NK-92 treated with Interleukin-12 subunit alpha and Interleukin-12 subunit beta, amount 100 ng/mL, for 24 hours (cell line): ENCODE measurements at regions not wholly inside any gene's neighbourhood (a gene's known extent, or its start where the extent isn't known, plus 50 kb on each side); places are given as distances from the start of the nearest gene placed in this dataset.

Experiments used
- DNase-seq: peaks from one replicate; lab custom pipeline; 2025; lab: John Stamatoyannopoulos, UW

- no peak for DNase-seq
Observed at GRCh38 chr20:59376109-59376841, 75.9 kb downstream of the EDN3 start.

GRCh38 chr20:59376998-59377397 lies 76.6 kb downstream of the EDN3 start:
- DNase-seq: no peak

- DNase-seq: no peak
Observed at GRCh38 chr20:59377842-59378241, 77.4 kb downstream of the EDN3 start.

- DNase-seq: no peak
Observed at GRCh38 chr20:59378396-59378795, 78.0 kb downstream of the EDN3 start.

GRCh38 chr20:59378966-59379365 lies 78.6 kb downstream of the EDN3 start:
- DNase-seq: no peak

- no peak for DNase-seq
Observed at GRCh38 chr20:59381689-59382088, 81.3 kb downstream of the EDN3 start.

GRCh38 chr20:59382157-59382725 lies 81.8 kb downstream of the EDN3 start:
- no peak for DNase-seq

GRCh38 chr20:59382907-59383306 lies 82.5 kb downstream of the EDN3 start:
- no peak for DNase-seq

GRCh38 chr20:59385038-59385437 lies 84.6 kb downstream of the EDN3 start:
- no peak for DNase-seq

GRCh38 chr20:59385480-59385879 lies 85.1 kb downstream of the EDN3 start:
- DNase-seq: no peak

GRCh38 chr20:59386809-59387208 lies 86.4 kb downstream of the EDN3 start:
- DNase-seq: no peak

- DNase-seq: no peak
Observed at GRCh38 chr20:59387891-59388290, 87.5 kb downstream of the EDN3 start.

GRCh38 chr20:59388402-59388801 lies 88.0 kb downstream of the EDN3 start:
- no peak for DNase-seq

- DNase-seq: no peak
Observed at GRCh38 chr20:59390437-59390836, 90.0 kb downstream of the EDN3 start.

GRCh38 chr20:59391975-59392374 lies 91.6 kb downstream of the EDN3 start:
- DNase-seq: no peak

- no peak for DNase-seq
Observed at GRCh38 chr20:59392736-59393135, 92.3 kb downstream of the EDN3 start.

- DNase-seq: no peak
Observed at GRCh38 chr20:59393142-59393541, 92.7 kb downstream of the EDN3 start.

GRCh38 chr20:59395729-59396128 lies 95.3 kb downstream of the EDN3 start:
- no peak for DNase-seq

- DNase-seq: no peak
Observed at GRCh38 chr20:59398537-59399205, 98.3 kb downstream of the EDN3 start.

- DNase-seq: no peak
Observed at GRCh38 chr20:59399426-59400099, 99.2 kb downstream of the EDN3 start.

- no peak for DNase-seq
Observed at GRCh38 chr20:59400708-59401107, 100.3 kb downstream of the EDN3 start.

- no peak for DNase-seq
Observed at GRCh38 chr20:59402681-59403080, 102.3 kb downstream of the EDN3 start.
